HG03442 (cell line): ENCODE measurements at regions not wholly inside any gene's neighbourhood (a gene's known extent, or its start where the extent isn't known, plus 50 kb on each side); places are given as distances from the start of the nearest gene placed in this dataset.
"Not testable (repeated sequence)": the region's sequence is repeated elsewhere in the genome, so short reads cannot be mapped to it uniquely, and the experiment has no call there.

Source experiments
- ATAC-seq: cut with Tn5 transposase; IDR thresholded peaks from one replicate; pipeline ENCODE4 v1.9.1; 2021; ENCODE audit warnings: mild to moderate bottlenecking, moderate library complexity; ENCODE audit not compliant: unreplicated experiment

- no peak for ATAC-seq
Measured at GRCh38 chr5:104146652-104147051, 584.1 kb upstream of the NUDT12 start.

- no peak for ATAC-seq
Measured at GRCh38 chr5:104139840-104140239, 577.3 kb upstream of the NUDT12 start.

GRCh38 chr5:104130320-104130719 is 567.7 kb upstream of the NUDT12 start:
- no peak for ATAC-seq

- ATAC-seq, result no peak
Measured at GRCh38 chr5:104128348-104128747, 565.8 kb upstream of the NUDT12 start.

GRCh38 chr5:104126980-104127379 is 564.4 kb upstream of the NUDT12 start:
- ATAC-seq, result no peak

- ATAC-seq, result no peak
Measured at GRCh38 chr5:104119529-104119928, 556.9 kb upstream of the NUDT12 start.

- no peak for ATAC-seq
Measured at GRCh38 chr5:104111632-104112031, 549.0 kb upstream of the NUDT12 start.

- ATAC-seq, result no peak
Measured at GRCh38 chr5:104096451-104096850, 533.9 kb upstream of the NUDT12 start.

- no peak for ATAC-seq
Measured at GRCh38 chr5:104095527-104095926, 532.9 kb upstream of the NUDT12 start.

GRCh38 chr5:104088876-104089778 is 526.5 kb upstream of the NUDT12 start:
- ATAC-seq, result no peak

- no peak for ATAC-seq
Measured at GRCh38 chr5:104084896-104085295, 522.3 kb upstream of the NUDT12 start.

- ATAC-seq, result no peak
Measured at GRCh38 chr5:104082754-104083153, 520.2 kb upstream of the NUDT12 start.

- no peak for ATAC-seq
Measured at GRCh38 chr5:104081232-104081631, 518.6 kb upstream of the NUDT12 start.

GRCh38 chr5:104080646-104081175 is 518.1 kb upstream of the NUDT12 start:
- ATAC-seq, result no peak

- not testable (repeated sequence) for ATAC-seq
Measured at GRCh38 chr5:104079861-104080645, 517.5 kb upstream of the NUDT12 start.

GRCh38 chr5:104071887-104072286 is 509.3 kb upstream of the NUDT12 start:
- ATAC-seq, result no peak

GRCh38 chr5:104062621-104063377 is 500.2 kb upstream of the NUDT12 start:
- ATAC-seq, result no peak

- no peak for ATAC-seq
Measured at GRCh38 chr5:104061707-104062106, 499.1 kb upstream of the NUDT12 start.

- ATAC-seq, result no peak
Measured at GRCh38 chr5:104053353-104053649, 490.7 kb upstream of the NUDT12 start.

GRCh38 chr5:104052558-104053352 is 490.2 kb upstream of the NUDT12 start:
- no peak for ATAC-seq
